GM21447 (cell line): ENCODE measurements at regions not wholly inside any gene's neighbourhood (a gene's known extent, or its start where the extent isn't known, plus 50 kb on each side); places are given as distances from the start of the nearest gene placed in this dataset.
"Not testable (repeated sequence)": the region's sequence is repeated elsewhere in the genome, so short reads cannot be mapped to it uniquely, and the experiment has no call there.

Experiments used
- ATAC-seq: cut with Tn5 transposase; IDR thresholded peaks from one replicate; pipeline ENCODE4 v1.9.1; 2021; ENCODE audit not compliant: unreplicated experiment

DNA sequence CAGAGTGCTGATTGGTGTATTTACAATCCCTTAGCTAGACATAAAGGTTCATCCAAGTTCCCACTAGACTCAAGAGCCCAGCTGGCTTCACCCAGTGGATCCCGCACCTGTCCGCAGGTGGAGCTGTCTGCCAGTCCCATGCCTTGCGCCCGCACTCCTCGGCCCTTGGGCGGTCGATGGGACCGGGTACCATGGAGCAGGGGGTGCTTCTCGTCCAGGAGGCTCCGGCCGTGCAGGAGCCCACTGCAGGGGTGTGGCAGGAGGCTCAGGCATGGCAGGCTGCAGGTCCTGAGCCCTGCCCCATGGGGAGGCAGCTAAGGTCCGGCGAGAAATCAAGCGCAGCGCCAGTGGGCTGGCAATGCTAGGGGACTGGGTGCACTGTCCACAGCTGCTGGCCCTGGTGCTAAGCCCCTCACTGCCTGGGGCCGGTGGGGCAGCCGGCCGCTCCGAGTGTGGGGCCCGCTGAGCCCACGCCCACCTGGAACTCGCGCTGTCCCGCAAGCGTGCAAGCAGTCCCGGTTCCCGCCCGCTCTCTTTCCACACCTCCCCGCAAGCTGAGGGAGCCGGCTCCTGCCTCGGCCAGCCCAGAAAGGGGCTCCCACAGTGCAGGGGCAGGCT lies 1206.3 kb downstream of the OTOL1 start:
- no peak for ATAC-seq

DNA sequence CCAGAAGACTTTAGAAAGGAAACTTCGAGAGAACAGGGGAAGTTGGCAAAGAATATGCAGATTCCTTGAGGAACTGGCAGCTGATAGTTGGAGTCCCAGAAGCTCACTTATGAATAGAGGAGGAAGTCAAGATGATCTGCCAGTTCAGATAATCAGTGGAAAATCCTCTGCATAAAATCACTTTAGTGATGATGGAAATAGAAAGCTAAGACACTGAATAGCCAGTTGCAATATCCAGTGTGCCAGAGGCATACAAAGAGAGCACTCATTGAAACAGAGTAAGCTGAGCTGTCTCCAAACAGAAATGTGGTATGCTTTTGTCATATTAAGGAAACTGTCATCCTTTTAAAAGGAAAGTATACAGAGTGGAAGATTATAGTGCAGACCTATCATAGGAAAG lies 1207.6 kb downstream of the OTOL1 start:
- no peak for ATAC-seq

DNA sequence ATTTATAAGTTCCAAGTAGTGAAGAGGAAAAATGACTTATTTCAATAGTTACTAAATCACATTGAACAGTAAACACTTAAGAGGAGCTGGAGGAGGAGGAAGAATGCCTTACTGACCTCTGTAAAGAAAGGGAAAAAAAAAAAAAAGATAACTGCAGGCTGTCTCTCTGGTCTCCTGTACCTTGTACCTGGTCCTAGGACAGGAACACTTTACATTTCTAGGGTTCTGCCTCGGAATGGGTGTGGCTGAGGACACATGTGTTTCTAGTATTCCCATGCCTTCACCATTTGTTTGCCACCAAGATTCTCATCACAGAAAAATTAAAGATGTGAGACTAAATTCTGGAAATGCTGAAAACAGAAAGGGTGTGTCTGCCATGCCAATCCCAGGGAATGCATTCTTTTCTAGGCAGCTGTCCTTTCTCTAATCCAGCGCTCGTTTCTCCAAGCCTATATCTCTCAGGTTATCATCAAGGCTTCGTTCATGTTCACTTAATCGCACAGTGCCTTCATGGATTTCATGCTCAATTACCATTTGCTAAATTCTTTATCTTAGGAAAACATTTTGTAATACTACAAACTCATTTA lies 1208.3 kb downstream of the OTOL1 start:
- no peak for ATAC-seq

- not testable (repeated sequence) for ATAC-seq
These were observed 1211.8 kb downstream of the OTOL1 start for GRCh38 chr3:162708394-162708793.

GRCh38 chr3:162708942-162709706 lies 1212.5 kb downstream of the OTOL1 start:
- ATAC-seq, result not testable (repeated sequence)

- ATAC-seq, result no peak
These were observed 1213.9 kb downstream of the OTOL1 start for GRCh38 chr3:162710332-162711112.

- ATAC-seq, result not testable (repeated sequence)
These were observed 1220.5 kb downstream of the OTOL1 start for GRCh38 chr3:162717074-162717473.

- no peak for ATAC-seq
These were observed 1222.1 kb downstream of the OTOL1 start for GRCh38 chr3:162718697-162719096.

DNA sequence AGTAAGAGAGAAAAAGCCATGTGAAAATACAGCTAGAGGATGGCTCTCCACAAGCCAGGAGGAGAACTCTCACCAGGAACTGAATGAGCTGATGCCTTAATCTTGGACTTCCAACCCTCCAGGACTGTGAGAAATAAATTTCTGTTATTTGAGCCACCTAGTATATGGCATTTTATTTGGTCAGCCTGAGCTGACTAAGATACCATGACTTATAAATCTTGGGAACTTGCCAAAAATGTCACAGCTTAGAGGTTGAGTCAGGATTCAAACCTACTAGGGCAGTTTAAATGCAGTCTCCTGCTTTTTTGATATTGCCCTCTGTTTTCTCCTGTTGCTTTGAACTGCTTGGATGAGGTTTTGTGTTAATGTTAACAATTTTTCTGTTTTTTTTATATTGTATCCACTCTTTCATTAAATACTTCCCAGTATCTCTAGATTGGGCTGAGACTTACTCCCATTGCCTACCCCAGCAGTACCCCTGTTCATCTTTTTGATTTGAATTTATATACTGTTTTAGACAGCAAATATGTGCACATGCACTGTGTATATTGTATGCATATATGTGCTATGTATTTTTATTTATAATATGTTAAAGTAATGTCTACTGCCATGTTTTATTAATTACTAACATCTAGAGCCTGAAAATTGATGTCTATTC lies 1223.2 kb downstream of the OTOL1 start:
- no peak for ATAC-seq

DNA sequence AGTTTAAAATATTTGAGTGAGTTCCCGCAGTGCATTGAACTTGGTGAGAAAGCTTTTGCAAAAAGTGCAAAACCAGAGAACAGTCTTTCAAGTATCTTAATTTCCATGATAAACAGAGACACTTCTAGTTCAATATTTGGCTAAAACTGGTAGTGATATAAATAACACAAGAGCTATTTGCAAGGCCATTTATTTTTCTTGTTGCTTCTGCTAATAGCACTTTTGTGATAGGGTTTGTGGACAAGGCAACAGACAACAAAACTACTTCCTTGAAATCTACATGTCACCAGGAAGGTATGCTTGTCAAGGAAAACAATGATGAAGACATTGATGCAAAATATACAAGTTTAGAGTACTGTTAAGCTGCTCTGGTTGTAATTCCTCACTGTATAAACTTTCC lies 1225.1 kb downstream of the OTOL1 start:
- no peak for ATAC-seq

GRCh38 chr3:162722337-162722736 lies 1225.7 kb downstream of the OTOL1 start:
- no peak for ATAC-seq

- not testable (repeated sequence) for ATAC-seq
These were observed 1226.2 kb downstream of the OTOL1 start for GRCh38 chr3:162722796-162723195.

GRCh38 chr3:162729686-162730085 lies 1233.1 kb downstream of the OTOL1 start:
- ATAC-seq, result no peak

DNA sequence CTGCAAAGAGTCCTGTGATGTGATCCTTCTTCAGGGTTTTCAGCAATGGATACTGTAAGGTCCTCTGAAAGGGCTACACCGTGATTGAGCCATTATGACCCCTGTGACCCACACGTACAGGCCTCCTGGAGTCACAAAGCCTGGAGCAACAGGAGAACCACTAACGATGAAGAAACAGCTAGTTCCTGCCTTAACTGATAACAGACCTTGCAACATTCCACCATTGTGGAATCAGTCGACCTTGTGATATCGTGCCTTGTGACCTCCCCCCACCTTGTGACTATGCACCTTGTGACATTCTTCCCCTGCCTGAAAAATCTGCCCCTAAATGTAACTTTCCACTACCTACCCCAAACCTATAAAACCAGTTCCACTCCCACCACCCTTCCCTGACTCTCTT lies 1235.4 kb downstream of the OTOL1 start:
- ATAC-seq, result not testable (repeated sequence)

- ATAC-seq, result no peak
These were observed 1242.2 kb downstream of the OTOL1 start for GRCh38 chr3:162738784-162739183.

- ATAC-seq, result no peak
These were observed 1244.5 kb downstream of the OTOL1 start for GRCh38 chr3:162740941-162741596.

DNA sequence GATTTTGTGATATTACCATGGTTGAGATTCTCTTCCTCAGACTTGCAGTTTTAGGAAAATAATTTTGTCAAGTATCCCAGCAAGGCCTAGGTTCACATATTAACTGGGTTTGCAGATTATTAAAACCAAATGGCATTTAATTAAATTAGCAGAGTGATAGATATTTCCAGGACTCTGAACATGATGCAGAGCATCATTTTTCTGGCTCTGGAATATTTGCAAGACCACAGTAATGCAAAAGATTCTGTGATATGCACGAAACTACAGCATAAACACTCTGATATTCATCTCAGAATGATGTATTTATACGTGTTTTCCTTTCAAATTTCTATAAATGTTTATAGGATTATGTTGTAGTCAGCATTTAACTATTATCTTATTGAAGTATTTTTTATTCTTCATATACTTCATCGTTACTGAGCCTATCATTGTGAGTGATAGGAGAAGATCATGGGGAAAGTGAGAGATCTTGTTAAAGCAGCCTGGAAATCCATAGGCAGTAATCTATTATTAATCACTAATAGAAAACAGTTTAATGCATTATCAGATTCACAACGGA lies 1245.6 kb downstream of the OTOL1 start:
- no peak for ATAC-seq

- ATAC-seq, result no peak
These were observed 1246.5 kb downstream of the OTOL1 start for GRCh38 chr3:162743091-162743490.

- ATAC-seq, result no peak
These were observed 1264.2 kb downstream of the OTOL1 start for GRCh38 chr3:162760789-162761188.
